Neuronal stem cell (in vitro differentiated cells): ENCODE measurements at regions not wholly inside any gene's neighbourhood (a gene's known extent, or its start where the extent isn't known, plus 50 kb on each side); places are given as distances from the start of the nearest gene placed in this dataset.
A peak's percentile ranks its signal among the peaks of the same experiment; 100 is the strongest.
"Not testable (repeated sequence)": the region's sequence is repeated elsewhere in the genome, so short reads cannot be mapped to it uniquely, and the experiment has no call there.

Experiments used
- DNase-seq: peaks from one replicate; pipeline ENCODE4 v3.0.0-alpha.2; 2013; ENCODE audit warnings: low spot score
- H2AFZ ChIP-seq: one replicate; pipeline ENCODE4 v1.6.1; 2013; ENCODE audit warnings: mild to moderate bottlenecking, low read length, inconsistent platforms
- H2AK5ac ChIP-seq: 2 replicates; pipeline ENCODE4 v1.6.1; 2013; ENCODE audit warnings: low read depth, mild to moderate bottlenecking, inconsistent platforms, low read length, moderate library complexity, mixed read lengths
- H2BK120ac ChIP-seq: 2 replicates; pipeline ENCODE4 v1.6.1; 2013; ENCODE audit warnings: low read depth, mild to moderate bottlenecking, inconsistent platforms, low read length, moderate library complexity, mixed read lengths
- H2BK12ac ChIP-seq: one replicate; pipeline ENCODE4 v1.6.1; 2013; ENCODE audit warnings: low read length, inconsistent platforms
- H2BK15ac ChIP-seq: 2 replicates; pipeline ENCODE4 v1.6.1; 2013; ENCODE audit warnings: mild to moderate bottlenecking, low read length, inconsistent platforms, mixed read lengths
- H2BK5ac ChIP-seq: one replicate; pipeline ENCODE4 v1.6.1; 2013; ENCODE audit warnings: inconsistent platforms, mild to moderate bottlenecking, low read length, moderate library complexity
- H3K14ac ChIP-seq: one replicate; pipeline ENCODE4 v1.6.1; 2013; ENCODE audit warnings: low read length, inconsistent platforms
- H3K18ac ChIP-seq: 2 replicates; pipeline ENCODE4 v1.6.1; 2013; ENCODE audit warnings: low read length, inconsistent platforms
- H3K23ac ChIP-seq: 2 replicates; pipeline ENCODE4 v1.6.1; 2013; ENCODE audit warnings: low read depth, mild to moderate bottlenecking, mixed read lengths, low read length, inconsistent platforms; ENCODE audit not compliant: poor library complexity
- H3K27ac ChIP-seq: replicated peaks from 3 replicates; pipeline ENCODE4 v1.5.1; 2013; ENCODE audit warnings: low read length, inconsistent platforms
- H3K27me3 ChIP-seq, 3 experiments: 2 replicates each; pipeline ENCODE4 v1.6.1; 2013; ENCODE audit warnings: low read length in 3 of 3, mild to moderate bottlenecking in 2 of 3, inconsistent platforms in 1 of 3, low read depth in 1 of 3, mixed read lengths in 1 of 3, moderate library complexity in 1 of 3; ENCODE audit not compliant: control insufficient read depth in 3 of 3, insufficient read depth in 3 of 3
- H3K36me3 ChIP-seq, 2 donors: replicated peaks in 1 of 2; 2 replicates each; pipeline ENCODE4 v1.6.1; 2013; ENCODE audit warnings: low read length in 2 of 2; ENCODE audit not compliant: control insufficient read depth in 2 of 2, insufficient read depth in 2 of 2
- H3K4ac ChIP-seq: 2 replicates; pipeline ENCODE4 v1.6.1; 2013; ENCODE audit warnings: inconsistent platforms, mild to moderate bottlenecking, low read length, moderate library complexity
- H3K4me1 ChIP-seq, 2 donors: 1 replicate in 1 of 2; 2 replicates in 1 of 2; pipeline ENCODE4 v1.6.1; 2013; ENCODE audit warnings: low read length in 2 of 2, low read depth in 1 of 2; ENCODE audit not compliant: control insufficient read depth in 2 of 2, insufficient read depth in 1 of 2
- H3K4me2 ChIP-seq: one replicate; pipeline ENCODE4 v1.6.1; 2013; ENCODE audit warnings: mild to moderate bottlenecking, low read length, inconsistent platforms; ENCODE audit not compliant: insufficient read depth, poor library complexity, severe bottlenecking
- H3K4me3 ChIP-seq, 2 donors: 2 replicates each; pipeline ENCODE4 v1.5.1; 2013; ENCODE audit warnings: low read length in 2 of 2, mild to moderate bottlenecking in 2 of 2, inconsistent platforms in 1 of 2, moderate library complexity in 1 of 2
- H3K79me1 ChIP-seq: one replicate; pipeline ENCODE4 v1.6.1; 2013; ENCODE audit warnings: low read depth, mild to moderate bottlenecking, inconsistent platforms, low read length, moderate library complexity
- H3K9ac ChIP-seq: one replicate; pipeline ENCODE4 v1.6.1; 2013; ENCODE audit warnings: mild to moderate bottlenecking, low read depth, low read length, inconsistent platforms; ENCODE audit not compliant: poor library complexity
- H3K9me3 ChIP-seq, 2 donors: replicated peaks in 1 of 2; 2 replicates each; pipeline versions ENCODE3 to v1.6.1; 2013; ENCODE audit warnings: low read length in 2 of 2, mild to moderate bottlenecking in 2 of 2, inconsistent platforms in 1 of 2, low read depth in 1 of 2, mixed read lengths in 1 of 2, moderate library complexity in 1 of 2; ENCODE audit not compliant: control insufficient read depth in 2 of 2, insufficient read depth in 1 of 2
- H4K8ac ChIP-seq: one replicate; pipeline ENCODE4 v1.6.1; 2013; ENCODE audit warnings: low read depth, mild to moderate bottlenecking, inconsistent platforms, low read length, moderate library complexity
- H4K91ac ChIP-seq: one replicate; pipeline ENCODE4 v1.6.1; 2013; ENCODE audit warnings: low read length, low read depth, mild to moderate bottlenecking, inconsistent platforms; ENCODE audit not compliant: poor library complexity
- WGBS, 2 donors: extraction: QIAGEN DNeasy Blood & Tissue Kit; methylation state at CpG; one replicate each; pipeline ENCODE4 v1.1.7; 2013; ENCODE audit warnings: missing lambda C conversion rate in 2 of 2, mixed read lengths in 1 of 2; ENCODE audit not compliant: insufficient read length in 2 of 2, insufficient replicate concordance in 1 of 2; ENCODE audit errors: extremely low coverage in 2 of 2; 5-methylcytosine and 5-hydroxymethylcytosine counted together

DNA sequence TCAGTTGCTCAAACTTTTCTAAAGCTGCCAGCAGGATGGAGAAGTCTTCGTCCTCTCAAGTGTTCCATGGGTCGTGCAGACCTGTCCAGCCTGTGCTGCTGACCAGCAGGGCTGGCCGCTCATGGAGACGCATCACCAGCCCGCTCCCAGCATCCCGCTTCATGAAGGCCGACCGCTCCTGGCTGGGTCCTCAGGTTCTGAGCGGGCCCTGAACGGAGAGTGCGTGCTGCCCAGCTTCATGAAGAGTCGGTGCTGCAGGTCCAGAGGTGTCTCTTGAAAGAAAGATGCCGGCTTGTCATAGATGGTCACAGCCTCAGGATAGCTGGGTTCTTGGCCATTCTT is 75.8 kb upstream of the KCNAB1 start:
- no peak overlapping the region for H3K27ac ChIP-seq
- H3K4me2 ChIP-seq, result no peak overlapping the region
- DNase-seq, result no peak
- no peak overlapping the region for H4K91ac ChIP-seq
- no peak overlapping the region for H3K9ac ChIP-seq
- no peak overlapping the region for H2BK5ac ChIP-seq
- H2BK120ac ChIP-seq, result no peak overlapping the region
- H3K4me3 ChIP-seq, result no peak overlapping the region
- no peak overlapping the region for H3K23ac ChIP-seq
- H3K18ac ChIP-seq, result no peak overlapping the region
- WGBS, 2 donors, result no CpG with 5 or more reads among the region's 13 CpGs
- peak overlapping the region; percentile 75 for H2BK15ac ChIP-seq
- no peak overlapping the region for H2AK5ac ChIP-seq
- H3K79me1 ChIP-seq, result no peaks in the 10 kb centered on the region
- H3K14ac ChIP-seq, result no peak overlapping the region
- H3K4me1 ChIP-seq, result no peaks in the 10 kb centered on the region
- no peaks in the 10 kb centered on the region for H3K27me3 ChIP-seq
- no peaks in the 10 kb centered on the region for H3K9me3 ChIP-seq
- H3K36me3 ChIP-seq, result no peaks in the 10 kb centered on the region
- H2BK12ac ChIP-seq, result no peak overlapping the region
- no peak overlapping the region for H3K4ac ChIP-seq
- H2AFZ ChIP-seq, result no peak overlapping the region
- H4K8ac ChIP-seq, result no peak overlapping the region

GRCh38 chr3:156048483-156048882 is 71.9 kb upstream of the KCNAB1 start:
- not testable (repeated sequence) for H3K4me3 ChIP-seq, H2BK120ac ChIP-seq, H3K9ac ChIP-seq, H3K18ac ChIP-seq, H3K4me2 ChIP-seq, H3K36me3 ChIP-seq, H3K23ac ChIP-seq, H3K79me1 ChIP-seq, H2AK5ac ChIP-seq, H2BK5ac ChIP-seq, H2BK15ac ChIP-seq, H2AFZ ChIP-seq, H3K4me1 ChIP-seq, H4K91ac ChIP-seq, H3K4ac ChIP-seq, H3K27me3 ChIP-seq, H3K27ac ChIP-seq, DNase-seq, H2BK12ac ChIP-seq, H4K8ac ChIP-seq, H3K14ac ChIP-seq, H3K9me3 ChIP-seq
- WGBS, 2 donors, result no CpG with 5 or more reads among the region's 3 CpGs

GRCh38 chr3:156050918-156051317 is 69.5 kb upstream of the KCNAB1 start:
- Histone ChIP-seq H3K4me1 (no peaks in the 10 kb centered on the region), H3K9me3 (no peaks in the 10 kb centered on the region), H3K23ac (no peak overlapping the region), H2AFZ (no peak overlapping the region), H3K18ac (no peak overlapping the region), H4K91ac (no peak overlapping the region), H2AK5ac (no peak overlapping the region), H4K8ac (no peak overlapping the region), H3K9ac (no peak overlapping the region), H3K79me1 (no peaks in the 10 kb centered on the region), H3K14ac (no peak overlapping the region), H3K27me3 (no peaks in the 10 kb centered on the region), H3K4ac (no peak overlapping the region), H2BK15ac (no peak overlapping the region), H3K36me3 (no peaks in the 10 kb centered on the region), H2BK12ac (no peak overlapping the region), H2BK5ac (no peak overlapping the region), H3K27ac (no peak overlapping the region), H3K4me2 (no peak overlapping the region), H2BK120ac (no peak overlapping the region), H3K4me3 (no peak overlapping the region)
- no peak for DNase-seq
- WGBS, 2 donors, result no CpG with 5 or more reads among the region's 1 CpG

DNA sequence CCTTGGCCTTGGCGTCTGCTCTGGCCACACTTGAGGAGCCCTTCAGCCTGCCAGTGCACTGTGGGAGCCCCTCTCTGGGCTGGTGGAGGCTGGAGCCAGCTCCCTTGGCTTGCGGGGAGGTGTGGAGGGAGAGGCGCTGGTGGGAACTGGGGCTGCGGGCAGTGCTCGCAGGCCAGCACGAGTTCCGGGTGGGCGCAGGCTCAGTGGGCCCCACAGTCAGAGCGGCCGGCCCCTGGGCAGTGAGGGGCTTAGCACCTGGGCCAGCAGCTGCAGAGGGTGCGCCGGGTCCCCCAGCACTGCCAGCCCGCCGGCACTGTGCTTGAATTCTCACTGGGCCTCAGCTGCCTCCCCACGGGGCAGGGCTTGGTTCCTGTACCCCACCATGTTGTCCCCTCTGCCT is 68.7 kb upstream of the KCNAB1 start:
- H3K4me2 ChIP-seq, result no peak overlapping the region
- WGBS, 2 donors, result no CpG with 5 or more reads among the region's 15 CpGs

More for the DNA sequence above, 68.7 kb upstream of the KCNAB1 start:
- Histone ChIP-seq H3K9ac (no peak overlapping the region), H3K18ac (no peak overlapping the region), H3K23ac (no peak overlapping the region), H4K91ac (no peak overlapping the region), H3K14ac (no peak overlapping the region), H3K36me3 (no peaks in the 10 kb centered on the region), H4K8ac (no peak overlapping the region), H3K27ac (no peak overlapping the region), H3K27me3 (no peaks in the 10 kb centered on the region), H2BK15ac (no peak overlapping the region), H3K4me1 (no peaks in the 10 kb centered on the region), H3K4ac (no peak overlapping the region), H2AK5ac (no peak overlapping the region), H2BK5ac (no peak overlapping the region), H3K79me1 (no peaks in the 10 kb centered on the region), H3K4me3 (peak overlapping the region in 1 of 2 donors; percentile 60), H2BK12ac (no peak overlapping the region), H3K9me3 (peaks cover 0 to under 1% of the 10 kb centered on the region in 2 donors), H2BK120ac (no peak overlapping the region), H2AFZ (no peak overlapping the region)
- DNase-seq, result no peak
